Breast epithelium (tissue), 4 donors: ENCODE measurements at regions not wholly inside any gene's neighbourhood (a gene's known extent, or its start where the extent isn't known, plus 50 kb on each side); places are given as distances from the start of the nearest gene placed in this dataset.
"Not testable (repeated sequence)": the region's sequence is repeated elsewhere in the genome, so short reads cannot be mapped to it uniquely, and the experiment has no call there.

Source experiments
- DNase-seq, 2 donors: peaks; one replicate each; pipeline ENCODE4 v3.0.0-alpha.2; 2019; ENCODE audit warnings: low spot score in 2 of 2
- H3K27ac ChIP-seq, 2 donors: fragments of 200-600 bp; sonication (generic) in 1 of 2; one replicate each; pipeline ENCODE4 v1.5.1; 2016 to 2019; ENCODE audit warnings: mild to moderate bottlenecking in 1 of 2
- H3K27me3 ChIP-seq, 2 donors: fragments of 200-600 bp; sonication (generic) in 1 of 2; one replicate each; pipeline versions ENCODE4 v1.5.1 to v1.6.0; 2017 to 2019; ENCODE audit warnings: control low read depth in 1 of 2, mild to moderate bottlenecking in 1 of 2
- H3K36me3 ChIP-seq: fragments of 200-600 bp; one replicate; pipeline ENCODE4 v1.5.1; 2019
- H3K4me1 ChIP-seq, 2 donors: fragments of 200-600 bp; sonication (generic); one replicate each; pipeline ENCODE4 v1.5.1; 2016 to 2019; ENCODE audit warnings: control low read depth in 1 of 2
- H3K4me3 ChIP-seq, 3 donors: fragments of 200-600 bp; sonication (generic); 1 replicate in 2 of 3; 2 replicates in 1 of 3; pipeline ENCODE4 v1.5.1; 2016 to 2019; ENCODE audit warnings: mild to moderate bottlenecking in 3 of 3, moderate library complexity in 2 of 3
- H3K9me3 ChIP-seq, 2 donors: fragments of 200-600 bp; sonication (generic) in 1 of 2; one replicate each; pipeline ENCODE4 v1.5.1; 2016 to 2019; ENCODE audit warnings: control low read depth in 1 of 2
- POLR2A ChIP-seq: fragments of 450-650 bp; IDR thresholded peaks from one replicate; pipeline ENCODE4 v1.6.1; 2016; ENCODE audit warnings: antibody characterized with exemption, mild to moderate bottlenecking, moderate library complexity
- POLR2AphosphoS5 ChIP-seq, 3 donors: sonication (generic); formaldehyde crosslinking; IDR thresholded peaks; one replicate each; pipeline ENCODE4 v1.6.1; 2017; ENCODE audit warnings: antibody characterized with exemption in 3 of 3
- intact Hi-C: fragments of 100-400 bp; cut with DNase I; formaldehyde crosslinking; loops from one replicate; pipeline ENCODE4 v1.15.1; 2023; ENCODE audit warnings: low total_unique reads
- TF ChIP-seq, protein P1 (sequence below), 3 donors: fragments of 450-650 bp; IDR thresholded peaks; one replicate each; pipeline ENCODE4 v1.5.1; 2016 to 2017; ENCODE audit warnings: antibody characterized with exemption in 3 of 3, mild to moderate bottlenecking in 3 of 3, moderate library complexity in 3 of 3

DNA sequence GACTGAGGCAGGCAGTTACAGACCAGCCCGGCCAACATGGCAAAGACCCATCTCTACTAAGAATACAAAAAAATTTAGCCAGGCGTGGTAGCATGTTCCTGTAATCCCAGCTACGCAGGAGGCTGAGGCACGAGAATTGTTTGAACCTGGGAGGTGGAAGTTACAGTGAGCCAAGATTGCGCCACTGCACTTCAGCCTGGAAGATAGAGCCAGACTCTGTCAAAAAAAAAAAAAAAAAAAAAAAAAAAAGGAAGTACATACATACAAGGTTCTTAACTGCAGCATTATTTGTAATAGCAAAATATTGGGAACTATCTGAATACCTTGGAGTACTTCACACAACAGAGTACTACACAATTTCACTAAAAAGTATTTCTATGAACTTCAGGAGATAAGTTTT lies 183.5 kb upstream of the OLIG3 start:
- Histone ChIP-seq H3K27ac (no peak overlapping the region), H3K9me3 (no peaks in the 10 kb centered on the region), H3K36me3 (no peaks in the 10 kb centered on the region), H3K4me1 (no peaks in the 10 kb centered on the region), H3K27me3 (no peaks in the 10 kb centered on the region), H3K4me3 (no peak overlapping the region)
- TF ChIP-seq POLR2A (no peak), POLR2AphosphoS5 (IDR thresholded peaks at IDR 0.05) (no peak)
- TF ChIP-seq, protein P1, sequence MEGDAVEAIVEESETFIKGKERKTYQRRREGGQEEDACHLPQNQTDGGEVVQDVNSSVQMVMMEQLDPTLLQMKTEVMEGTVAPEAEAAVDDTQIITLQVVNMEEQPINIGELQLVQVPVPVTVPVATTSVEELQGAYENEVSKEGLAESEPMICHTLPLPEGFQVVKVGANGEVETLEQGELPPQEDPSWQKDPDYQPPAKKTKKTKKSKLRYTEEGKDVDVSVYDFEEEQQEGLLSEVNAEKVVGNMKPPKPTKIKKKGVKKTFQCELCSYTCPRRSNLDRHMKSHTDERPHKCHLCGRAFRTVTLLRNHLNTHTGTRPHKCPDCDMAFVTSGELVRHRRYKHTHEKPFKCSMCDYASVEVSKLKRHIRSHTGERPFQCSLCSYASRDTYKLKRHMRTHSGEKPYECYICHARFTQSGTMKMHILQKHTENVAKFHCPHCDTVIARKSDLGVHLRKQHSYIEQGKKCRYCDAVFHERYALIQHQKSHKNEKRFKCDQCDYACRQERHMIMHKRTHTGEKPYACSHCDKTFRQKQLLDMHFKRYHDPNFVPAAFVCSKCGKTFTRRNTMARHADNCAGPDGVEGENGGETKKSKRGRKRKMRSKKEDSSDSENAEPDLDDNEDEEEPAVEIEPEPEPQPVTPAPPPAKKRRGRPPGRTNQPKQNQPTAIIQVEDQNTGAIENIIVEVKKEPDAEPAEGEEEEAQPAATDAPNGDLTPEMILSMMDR (IDR thresholded peaks at IDR 0.05) = no peak
- intact Hi-C loops = loop anchor here (2.0 kb wide), 1 partner anchor 169 kb away; no protein-coding TSS in a partner anchor
- no peak for DNase-seq

DNA sequence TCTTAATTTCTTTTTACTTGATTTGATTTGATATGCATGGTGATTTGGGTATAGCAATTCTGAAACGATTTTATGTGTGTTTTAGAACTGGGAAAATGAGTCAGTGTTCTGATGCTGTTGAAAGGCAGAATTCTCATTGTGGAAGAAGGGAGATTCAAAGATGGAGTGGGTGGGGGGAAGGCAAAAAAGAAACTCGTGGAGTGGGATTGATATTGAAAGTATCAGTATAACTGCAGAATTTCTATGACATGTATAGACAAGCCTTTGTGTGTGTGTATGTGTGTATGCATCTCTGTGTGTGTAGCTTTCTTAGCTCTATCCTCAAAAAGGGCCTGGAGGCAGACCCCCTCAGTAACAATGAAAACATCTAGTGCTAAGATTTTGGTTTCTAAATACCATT lies 184.3 kb upstream of the OLIG3 start:
- H3K4me1 ChIP-seq = no peaks in the 10 kb centered on the region
- DNase-seq = no peak
- H3K27ac ChIP-seq = no peak overlapping the region
- no peaks in the 10 kb centered on the region for H3K36me3 ChIP-seq
- H3K9me3 ChIP-seq = no peaks in the 10 kb centered on the region
- H3K4me3 ChIP-seq = no peak overlapping the region
- TF ChIP-seq, protein P1 (IDR thresholded peaks at IDR 0.05) = no peak
- no peak for TF ChIP-seq POLR2A
- TF ChIP-seq POLR2AphosphoS5 (IDR thresholded peaks at IDR 0.05) = no peak
- intact Hi-C loops = loop anchor here (2.0 kb wide), 1 partner anchor 168 kb away; no protein-coding TSS in a partner anchor
- no peaks in the 10 kb centered on the region for H3K27me3 ChIP-seq

DNA sequence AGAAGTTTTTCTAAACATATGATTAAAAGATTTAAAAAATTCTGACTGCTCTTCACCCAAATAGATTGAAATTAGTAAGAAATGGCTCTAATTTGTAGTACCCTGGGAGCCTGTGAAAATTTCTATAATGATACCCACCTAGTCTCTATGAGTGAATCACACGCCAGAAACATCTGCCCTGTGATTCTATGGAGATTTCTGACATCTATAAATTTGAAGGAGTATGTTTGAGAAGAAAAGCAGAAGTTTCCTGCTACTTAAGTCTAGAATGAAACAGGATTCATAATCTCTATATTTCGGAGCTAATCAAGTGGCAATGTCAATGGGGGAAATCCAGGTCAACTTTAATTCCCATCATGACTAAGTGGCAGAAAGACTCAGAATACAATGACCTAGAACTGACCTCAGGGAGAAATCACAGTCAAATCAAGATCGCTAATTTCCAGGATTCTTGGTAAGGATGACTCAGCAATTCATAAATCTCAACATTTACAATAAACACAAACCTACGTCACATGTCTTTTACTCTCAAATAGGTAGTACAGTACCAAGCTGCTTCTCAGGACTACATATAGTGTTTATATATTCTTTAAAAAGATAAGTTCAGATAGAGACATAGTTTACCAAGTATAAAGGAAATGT lies 186.2 kb upstream of the TNFAIP3 start:
- no peaks in the 10 kb centered on the region for H3K36me3 ChIP-seq
- no peaks in the 10 kb centered on the region for H3K4me1 ChIP-seq
- H3K9me3 ChIP-seq = no peaks in the 10 kb centered on the region
- H3K4me3 ChIP-seq = no peak overlapping the region
- intact Hi-C loops = no loop called here
- no peak for DNase-seq
- TF ChIP-seq POLR2AphosphoS5 (IDR thresholded peaks at IDR 0.05) (no peak), POLR2A (no peak)
- no peaks in the 10 kb centered on the region for H3K27me3 ChIP-seq
- H3K27ac ChIP-seq = no peak overlapping the region

DNA sequence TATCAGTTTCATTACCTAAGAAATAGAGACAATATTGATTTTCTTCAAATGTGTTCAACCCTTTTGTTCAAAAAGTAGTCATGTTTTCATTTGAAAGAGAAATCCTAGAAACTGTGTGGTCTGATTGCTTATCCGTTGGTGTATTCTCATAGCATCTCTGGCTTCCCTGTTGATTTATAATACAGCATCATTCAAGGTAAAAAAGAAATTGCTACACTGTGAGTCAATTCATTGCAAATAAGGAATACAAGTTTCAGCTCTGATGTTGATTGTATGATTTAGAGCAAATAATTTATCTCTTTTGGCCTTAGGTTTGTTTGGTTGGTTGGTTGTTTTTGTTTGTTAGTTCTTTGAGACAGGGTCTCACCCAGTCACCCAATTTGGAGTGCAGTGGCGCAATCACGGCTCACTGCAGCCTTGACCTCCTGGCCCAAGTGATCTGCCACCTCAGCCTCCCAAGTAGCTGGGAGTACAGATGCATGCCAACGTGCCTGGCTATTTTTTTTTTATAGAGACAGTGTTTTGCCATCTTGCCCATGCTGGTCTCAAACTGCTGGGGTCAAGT lies 185.5 kb upstream of the TNFAIP3 start:
- Histone ChIP-seq H3K4me1 (no peaks in the 10 kb centered on the region), H3K27me3 (no peaks in the 10 kb centered on the region), H3K4me3 (no peak overlapping the region), H3K9me3 (no peaks in the 10 kb centered on the region), H3K36me3 (no peaks in the 10 kb centered on the region), H3K27ac (no peak overlapping the region)
- intact Hi-C loops = no loop called here
- DNase-seq = no peak
- TF ChIP-seq POLR2A (no peak), POLR2AphosphoS5 (IDR thresholded peaks at IDR 0.05) (no peak)
- TF ChIP-seq, protein P1 (IDR thresholded peaks at IDR 0.05) = no peak

DNA sequence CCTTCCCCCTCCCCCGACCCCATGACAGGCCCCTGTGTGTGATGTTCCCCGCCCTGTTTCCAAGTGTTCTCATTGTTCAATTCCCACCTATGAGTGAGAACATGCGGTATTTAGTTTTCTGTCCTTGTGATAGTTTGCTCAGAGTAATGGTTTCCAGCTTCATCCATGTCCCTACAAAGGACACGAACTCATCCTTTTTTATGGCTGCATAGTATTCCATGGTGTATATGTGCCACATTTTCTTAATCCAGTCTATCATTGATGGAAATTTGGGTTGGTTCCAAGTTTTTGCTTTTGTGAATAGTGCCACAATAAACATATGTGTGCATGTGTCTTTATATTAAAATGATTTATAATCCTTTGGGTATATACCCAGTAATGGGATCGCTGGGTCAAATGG lies 184.4 kb upstream of the TNFAIP3 start:
- H3K4me1 ChIP-seq, H3K4me3 ChIP-seq, H3K27ac ChIP-seq, DNase-seq, intact Hi-C loops, H3K27me3 ChIP-seq, H3K36me3 ChIP-seq, H3K9me3 ChIP-seq: not testable (repeated sequence)

DNA sequence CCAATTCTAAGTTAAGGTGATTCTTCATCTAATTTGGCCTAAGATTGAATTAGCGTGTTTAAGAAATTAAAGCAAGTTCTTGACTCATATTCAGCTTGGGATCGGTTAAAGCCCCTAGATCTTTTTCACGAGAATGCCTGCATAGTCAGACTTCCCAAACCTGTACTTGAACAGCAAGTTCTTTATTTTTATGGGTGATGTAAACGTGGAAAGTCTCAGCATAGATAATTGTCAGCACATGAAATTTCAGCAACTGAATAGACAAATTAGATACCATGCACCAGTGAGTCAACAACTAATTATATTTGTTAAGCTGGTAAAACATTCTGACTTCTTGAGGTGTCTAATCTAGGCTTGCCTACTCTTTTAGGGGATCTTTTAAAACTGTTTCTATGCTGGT lies 183.1 kb upstream of the TNFAIP3 start:
- no peaks in the 10 kb centered on the region for H3K27me3 ChIP-seq
- TF ChIP-seq POLR2AphosphoS5 (IDR thresholded peaks at IDR 0.05) (no peak), POLR2A (no peak)
- TF ChIP-seq, protein P1 (IDR thresholded peaks at IDR 0.05) = no peak
- H3K4me1 ChIP-seq = no peaks in the 10 kb centered on the region
- H3K9me3 ChIP-seq = no peaks in the 10 kb centered on the region
- no peak overlapping the region for H3K4me3 ChIP-seq
- H3K27ac ChIP-seq = no peak overlapping the region
- no peak for DNase-seq
- H3K36me3 ChIP-seq = no peaks in the 10 kb centered on the region
- intact Hi-C loops = no loop called here
